ENCODE measurements at regions not wholly inside any gene's neighbourhood (a gene's known extent, or its start where the extent isn't known, plus 50 kb on each side); places are given as distances from the start of the nearest gene placed in this dataset.

- peaks cover 12% of the 10 kb centered on the region for H3K4me1 ChIP-seq (ENCODE audit: control insufficient read depth, insufficient read depth, low read length)
- peaks cover 4% of the 10 kb centered on the region for H3K27me3 ChIP-seq (ENCODE audit: control insufficient read depth, insufficient read depth, low read length)
These were observed 522.6 kb upstream of the PROK2 start for GRCh38 chr3:72307438-72308115.

DNA sequence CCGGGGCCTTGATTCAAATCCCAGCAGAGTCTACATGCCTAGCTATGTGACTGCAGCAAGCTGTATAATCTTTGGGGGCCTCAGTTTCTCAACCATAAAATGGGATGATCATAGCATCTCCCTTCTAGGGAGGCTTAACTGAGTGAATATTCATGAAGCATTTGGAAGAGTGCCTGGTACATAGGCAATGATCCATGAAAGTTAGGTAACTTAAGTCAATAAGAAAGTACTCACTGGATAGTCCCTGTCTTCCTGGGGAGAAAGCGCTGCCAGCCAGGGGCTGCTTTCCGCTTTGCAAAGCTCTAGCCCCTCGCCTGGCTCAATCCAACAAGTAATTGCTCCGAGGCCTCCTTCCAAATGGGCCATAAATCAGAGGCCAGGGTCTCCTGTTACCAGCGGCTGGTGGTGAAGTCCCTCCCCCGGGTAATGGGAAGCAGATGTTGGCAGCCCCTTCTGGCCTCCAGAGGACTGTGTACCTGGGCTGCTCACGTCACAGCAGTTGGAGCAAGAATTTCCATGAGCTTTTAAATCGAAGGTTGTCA, 521.9 kb upstream of the PROK2 start:
- H3K27me3 ChIP-seq (ENCODE audit: control insufficient read depth, insufficient read depth, low read length) = peaks cover 6% of the 10 kb centered on the region
- H3K4me2 ChIP-seq (ENCODE audit: low read length) = no peak overlapping the region
- H3K9me3 ChIP-seq (replicated peaks; ENCODE audit: low read length) = no peaks in the 10 kb centered on the region
- H3K36me3 ChIP-seq (ENCODE audit: insufficient read depth, low read length) = no peaks in the 10 kb centered on the region
- no peak overlapping the region for H3K9ac ChIP-seq (ENCODE audit: low read depth, low read length)
- H3K4me1 ChIP-seq (ENCODE audit: control insufficient read depth, insufficient read depth, low read length) = peaks cover 12% of the 10 kb centered on the region
- no peak overlapping the region for H3K4me3 ChIP-seq (ENCODE audit: low read length)

More at GRCh38 chr3:72307438-72308115, 522.6 kb upstream of the PROK2 start:
- Histone ChIP-seq H3K9me3 (replicated peaks; ENCODE audit: low read length) (no peaks in the 10 kb centered on the region), H3K4me3 (ENCODE audit: low read length) (no peak overlapping the region), H3K9ac (ENCODE audit: low read depth, low read length) (no peak overlapping the region), H3K36me3 (ENCODE audit: insufficient read depth, low read length) (no peaks in the 10 kb centered on the region), H3K4me2 (ENCODE audit: low read length) (no peak overlapping the region)

GRCh38 chr3:72303926-72304325, 519.0 kb upstream of the PROK2 start:
- H3K4me1 ChIP-seq (ENCODE audit: control insufficient read depth, insufficient read depth, low read length) = no peaks in the 10 kb centered on the region
- no peaks in the 10 kb centered on the region for H3K9me3 ChIP-seq (replicated peaks; ENCODE audit: low read length)
- no peak overlapping the region for H3K9ac ChIP-seq (ENCODE audit: low read depth, low read length)
- H3K27me3 ChIP-seq (ENCODE audit: control insufficient read depth, insufficient read depth, low read length) = peaks cover 6% of the 10 kb centered on the region
- no peak overlapping the region for H3K4me2 ChIP-seq (ENCODE audit: low read length)
- no peaks in the 10 kb centered on the region for H3K36me3 ChIP-seq (ENCODE audit: insufficient read depth, low read length)
- H3K4me3 ChIP-seq (ENCODE audit: low read length) = no peak overlapping the region

DNA sequence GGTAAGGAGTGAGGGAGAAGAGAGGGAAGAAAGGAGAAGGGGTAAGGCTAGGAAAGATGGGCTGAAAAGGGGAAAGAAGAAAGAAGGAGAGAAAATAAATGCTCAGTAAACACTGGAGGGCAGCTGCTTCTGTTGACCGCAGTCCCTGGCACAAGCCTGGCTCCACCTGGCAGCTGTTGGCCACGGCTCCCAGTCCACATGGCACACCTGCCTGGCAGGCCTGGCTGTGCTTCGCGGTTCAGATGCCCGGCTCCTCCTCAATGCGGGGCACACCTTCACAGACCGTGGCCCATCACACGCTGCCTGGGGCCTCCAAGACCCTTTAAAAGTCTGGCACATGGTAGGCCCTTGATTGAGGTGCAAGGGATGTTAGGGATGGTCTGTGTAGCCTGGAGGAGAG, 516.8 kb upstream of the PROK2 start:
- Histone ChIP-seq H3K9ac (ENCODE audit: low read depth, low read length) (no peak overlapping the region), H3K4me3 (ENCODE audit: low read length) (no peak overlapping the region), H3K4me1 (ENCODE audit: control insufficient read depth, insufficient read depth, low read length) (no peaks in the 10 kb centered on the region), H3K27me3 (ENCODE audit: control insufficient read depth, insufficient read depth, low read length) (peaks cover 6% of the 10 kb centered on the region), H3K9me3 (replicated peaks; ENCODE audit: low read length) (no peaks in the 10 kb centered on the region), H3K4me2 (ENCODE audit: low read length) (no peak overlapping the region), H3K36me3 (ENCODE audit: insufficient read depth, low read length) (no peaks in the 10 kb centered on the region)

DNA sequence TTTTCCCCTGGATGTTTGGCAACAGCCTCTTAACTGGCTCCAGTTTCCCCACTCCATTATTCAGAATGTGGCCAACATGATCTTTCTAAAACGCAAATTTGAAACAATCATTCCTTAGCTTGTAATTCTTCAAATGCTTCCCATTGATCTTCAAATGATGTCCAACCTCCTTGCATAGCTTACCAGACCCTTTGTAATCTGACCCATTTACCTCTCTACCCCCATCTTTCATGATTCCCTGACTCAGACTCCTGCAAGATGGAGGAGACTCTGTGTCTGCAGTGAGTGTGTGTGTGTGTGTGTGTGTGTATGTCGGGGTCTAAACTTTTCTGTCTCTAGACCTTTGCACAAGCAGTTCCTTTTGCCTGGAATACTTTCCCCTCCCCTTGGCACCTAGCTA, 515.7 kb upstream of the PROK2 start:
- Histone ChIP-seq H3K27me3 (ENCODE audit: control insufficient read depth, insufficient read depth, low read length) (peaks cover 6% of the 10 kb centered on the region), H3K36me3 (ENCODE audit: insufficient read depth, low read length) (no peaks in the 10 kb centered on the region), H3K9ac (ENCODE audit: low read depth, low read length) (no peak overlapping the region), H3K4me3 (ENCODE audit: low read length) (no peak overlapping the region), H3K4me1 (ENCODE audit: control insufficient read depth, insufficient read depth, low read length) (no peaks in the 10 kb centered on the region), H3K4me2 (ENCODE audit: low read length) (no peak overlapping the region), H3K9me3 (replicated peaks; ENCODE audit: low read length) (no peaks in the 10 kb centered on the region)

DNA sequence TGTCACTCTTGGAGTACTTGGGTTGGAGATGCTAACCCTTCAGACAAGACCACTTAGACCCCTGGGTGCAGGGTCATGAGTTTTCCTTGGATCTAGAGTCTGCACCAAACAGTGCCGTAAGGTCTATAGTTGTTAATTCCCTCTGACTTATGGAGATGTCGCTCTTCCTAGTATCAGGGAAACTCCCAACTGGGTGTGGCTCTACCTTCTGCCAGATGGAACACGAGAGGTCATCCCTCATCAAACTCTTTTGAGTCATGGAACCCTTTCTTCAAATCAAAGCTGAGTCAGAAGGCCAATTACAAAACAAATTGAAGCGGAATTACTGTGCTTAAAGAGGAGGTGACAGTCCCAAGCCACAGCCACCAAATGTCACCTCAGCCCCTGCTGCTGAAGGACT, 514.9 kb upstream of the PROK2 start:
- no peak overlapping the region for H3K4me3 ChIP-seq (ENCODE audit: low read length)
- no peaks in the 10 kb centered on the region for H3K9me3 ChIP-seq (replicated peaks; ENCODE audit: low read length)
- no peaks in the 10 kb centered on the region for H3K36me3 ChIP-seq (ENCODE audit: insufficient read depth, low read length)

GRCh38 chr3:72299321-72299802, 514.4 kb upstream of the PROK2 start:
- no peaks in the 10 kb centered on the region for H3K36me3 ChIP-seq (ENCODE audit: insufficient read depth, low read length)
- no peaks in the 10 kb centered on the region for H3K4me1 ChIP-seq (ENCODE audit: control insufficient read depth, insufficient read depth, low read length)
- H3K9me3 ChIP-seq (replicated peaks; ENCODE audit: low read length) = no peaks in the 10 kb centered on the region
- H3K4me3 ChIP-seq (ENCODE audit: low read length) = no peak overlapping the region
- peaks cover 9% of the 10 kb centered on the region for H3K27me3 ChIP-seq (ENCODE audit: control insufficient read depth, insufficient read depth, low read length)
- no peak overlapping the region for H3K9ac ChIP-seq (ENCODE audit: low read depth, low read length)
- no peak overlapping the region for H3K4me2 ChIP-seq (ENCODE audit: low read length)

More for the DNA sequence above, 514.9 kb upstream of the PROK2 start:
- no peak overlapping the region for H3K9ac ChIP-seq (ENCODE audit: low read depth, low read length)
- H3K4me1 ChIP-seq (ENCODE audit: control insufficient read depth, insufficient read depth, low read length) = no peaks in the 10 kb centered on the region
- H3K27me3 ChIP-seq (ENCODE audit: control insufficient read depth, insufficient read depth, low read length) = peaks cover 6% of the 10 kb centered on the region
- H3K4me2 ChIP-seq (ENCODE audit: low read length) = no peak overlapping the region

DNA sequence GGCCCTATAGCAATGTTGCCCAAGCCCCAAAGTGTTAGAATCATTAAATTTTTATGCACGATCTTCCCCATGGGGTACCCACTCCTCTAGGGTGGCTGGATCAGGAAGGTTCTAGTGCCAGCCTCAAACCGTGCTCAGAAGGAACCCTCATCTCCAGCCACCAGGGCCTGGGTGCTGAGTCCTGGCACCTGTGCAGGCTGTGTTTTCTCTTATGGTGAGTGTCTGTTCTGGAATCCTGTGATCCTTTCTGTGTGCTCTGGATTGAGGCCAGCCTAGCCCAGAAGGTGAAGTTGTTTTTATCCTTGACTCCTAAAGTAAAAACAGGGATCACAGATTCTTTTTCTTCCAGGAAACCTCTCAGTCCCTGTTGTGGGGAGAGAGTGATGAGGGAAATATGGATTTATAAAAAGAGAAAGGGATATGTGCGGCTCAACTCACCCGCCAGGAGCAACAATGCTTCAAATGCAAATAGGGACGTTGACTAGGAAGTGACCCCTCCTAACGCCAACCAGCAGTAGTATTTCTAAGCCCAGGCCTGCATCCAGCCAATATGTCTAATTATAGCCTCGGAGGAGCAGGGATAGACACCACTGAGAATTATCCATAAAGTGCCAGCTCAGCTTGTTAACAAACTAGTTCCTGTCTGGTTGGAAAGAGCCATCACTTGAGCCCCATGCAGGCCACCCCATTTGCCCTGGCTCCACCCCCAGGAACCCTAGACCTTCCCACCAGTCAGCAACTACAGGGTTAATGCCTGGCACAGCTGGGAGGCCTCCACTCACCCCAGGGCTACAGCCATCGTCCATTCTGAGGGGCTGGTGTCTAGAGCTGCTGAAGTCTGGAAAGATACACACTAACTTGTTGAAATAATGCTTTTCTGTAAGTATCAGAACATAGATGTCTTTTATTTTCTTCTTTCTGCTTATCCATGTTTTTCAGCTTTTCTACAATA, 513.5 kb upstream of the PROK2 start:
- Histone ChIP-seq H3K9ac (ENCODE audit: low read depth, low read length) (no peak overlapping the region), H3K4me2 (ENCODE audit: low read length) (no peak overlapping the region), H3K36me3 (ENCODE audit: insufficient read depth, low read length) (no peaks in the 10 kb centered on the region), H3K4me3 (ENCODE audit: low read length) (no peak overlapping the region), H3K9me3 (replicated peaks; ENCODE audit: low read length) (no peaks in the 10 kb centered on the region), H3K4me1 (ENCODE audit: control insufficient read depth, insufficient read depth, low read length) (no peaks in the 10 kb centered on the region), H3K27me3 (ENCODE audit: control insufficient read depth, insufficient read depth, low read length) (peaks cover 16% of the 10 kb centered on the region)

DNA sequence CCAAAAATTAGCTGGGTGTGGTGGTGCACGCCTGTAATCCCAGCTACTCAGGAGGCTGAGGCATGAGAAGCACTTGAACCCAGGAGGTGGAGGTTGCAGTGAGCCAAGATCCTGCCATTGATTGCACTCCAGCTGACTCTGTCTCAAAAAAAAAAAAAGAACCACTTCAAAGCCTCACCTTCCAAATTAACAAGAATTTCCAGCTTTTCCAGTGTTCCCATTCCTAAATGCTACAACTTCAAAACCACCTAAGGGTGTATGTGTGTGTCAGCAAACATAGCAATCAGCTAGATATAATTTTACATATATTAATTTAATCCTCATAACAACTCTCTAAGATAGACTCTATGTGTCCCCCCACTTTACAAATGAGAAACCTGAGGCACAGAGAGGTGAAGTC, 512.5 kb upstream of the PROK2 start:
- peaks cover 11% of the 10 kb centered on the region for H3K27me3 ChIP-seq (ENCODE audit: control insufficient read depth, insufficient read depth, low read length)
- no peaks in the 10 kb centered on the region for H3K36me3 ChIP-seq (ENCODE audit: insufficient read depth, low read length)
- no peaks in the 10 kb centered on the region for H3K9me3 ChIP-seq (replicated peaks; ENCODE audit: low read length)
- no peak overlapping the region for H3K4me3 ChIP-seq (ENCODE audit: low read length)
- H3K9ac ChIP-seq (ENCODE audit: low read depth, low read length) = no peak overlapping the region
- no peaks in the 10 kb centered on the region for H3K4me1 ChIP-seq (ENCODE audit: control insufficient read depth, insufficient read depth, low read length)
- no peak overlapping the region for H3K4me2 ChIP-seq (ENCODE audit: low read length)

GRCh38 chr3:72296477-72297111, 511.6 kb upstream of the PROK2 start:
- Histone ChIP-seq H3K4me1 (ENCODE audit: control insufficient read depth, insufficient read depth, low read length) (no peaks in the 10 kb centered on the region), H3K27me3 (ENCODE audit: control insufficient read depth, insufficient read depth, low read length) (peaks cover 18% of the 10 kb centered on the region), H3K4me3 (ENCODE audit: low read length) (no peak overlapping the region), H3K4me2 (ENCODE audit: low read length) (no peak overlapping the region), H3K36me3 (ENCODE audit: insufficient read depth, low read length) (no peaks in the 10 kb centered on the region), H3K9ac (ENCODE audit: low read depth, low read length) (no peak overlapping the region), H3K9me3 (replicated peaks; ENCODE audit: low read length) (no peaks in the 10 kb centered on the region)

DNA sequence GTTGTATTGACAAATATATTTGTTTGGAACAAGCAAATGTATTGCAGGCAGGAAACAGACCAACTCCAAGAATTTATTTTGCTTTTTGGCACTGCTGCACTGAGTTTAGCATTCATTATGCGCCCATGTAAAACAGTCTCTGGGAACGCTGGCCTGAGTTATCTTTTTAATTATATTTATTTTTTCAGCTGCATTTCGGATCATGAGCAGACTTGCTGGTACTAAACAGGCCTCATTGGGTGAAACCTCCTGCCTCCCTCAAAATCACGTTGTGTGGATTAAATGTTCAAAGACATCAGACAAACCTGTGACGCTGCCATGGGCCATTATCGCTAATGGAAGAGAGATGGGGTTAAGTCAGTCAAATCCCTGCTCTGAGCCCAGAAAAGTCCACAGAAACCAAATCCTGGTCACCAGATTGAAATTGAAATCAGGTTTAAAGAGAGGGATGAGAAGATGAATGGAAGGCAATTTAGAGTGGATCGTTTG, 511.1 kb upstream of the PROK2 start:
- H3K4me1 ChIP-seq (ENCODE audit: control insufficient read depth, insufficient read depth, low read length) = no peaks in the 10 kb centered on the region
- peaks cover 23% of the 10 kb centered on the region for H3K27me3 ChIP-seq (ENCODE audit: control insufficient read depth, insufficient read depth, low read length)
- H3K4me3 ChIP-seq (ENCODE audit: low read length) = no peak overlapping the region
- no peaks in the 10 kb centered on the region for H3K36me3 ChIP-seq (ENCODE audit: insufficient read depth, low read length)
- H3K9me3 ChIP-seq (replicated peaks; ENCODE audit: low read length) = no peaks in the 10 kb centered on the region
- H3K4me2 ChIP-seq (ENCODE audit: low read length) = no peak overlapping the region
- H3K9ac ChIP-seq (ENCODE audit: low read depth, low read length) = no peak overlapping the region
